ENCODE measurements at regions not wholly inside any gene's neighbourhood (a gene's known extent, or its start where the extent isn't known, plus 50 kb on each side); places are given as distances from the start of the nearest gene placed in this dataset.

GRCh38 chr20:62583424-62583920, 58.8 kb upstream of the SLCO4A1 start:
- peaks cover 9% of the 10 kb centered on the region for H3K4me1 ChIP-seq (ENCODE audit: control insufficient read depth, insufficient read depth, low read length)
- peaks cover 64% of the 10 kb centered on the region; the same call in 1 of the 2 replicates for H3K27me3 ChIP-seq (ENCODE audit: control insufficient read depth, insufficient read depth, low read length)
- H3K9ac ChIP-seq (ENCODE audit: low read length) = no peak overlapping the region

GRCh38 chr20:62584671-62585460, 57.4 kb upstream of the SLCO4A1 start:
- Histone ChIP-seq H3K27ac (ENCODE audit: low read depth, low read length) (no peak overlapping the region), H3K9ac (ENCODE audit: low read length) (no peak overlapping the region), H3K4me1 (ENCODE audit: control insufficient read depth, insufficient read depth, low read length) (peaks cover 9% of the 10 kb centered on the region), H3K9me3 (ENCODE audit: control insufficient read depth, insufficient read depth, low read depth, low read length) (no peaks in the 10 kb centered on the region), H3K36me3 (ENCODE audit: control insufficient read depth, insufficient read depth, low read length) (no peaks in the 10 kb centered on the region), H3K27me3 (ENCODE audit: control insufficient read depth, insufficient read depth, low read length) (peaks cover 50% of the 10 kb centered on the region; the same call in 1 of the 2 replicates), H3K4me3 (ENCODE audit: low read depth, low read length) (no peak overlapping the region)

More at GRCh38 chr20:62583424-62583920, 58.8 kb upstream of the SLCO4A1 start:
- Histone ChIP-seq H3K36me3 (ENCODE audit: control insufficient read depth, insufficient read depth, low read length) (no peaks in the 10 kb centered on the region), H3K27ac (ENCODE audit: low read depth, low read length) (no peak overlapping the region), H3K4me3 (ENCODE audit: low read depth, low read length) (no peak overlapping the region), H3K9me3 (ENCODE audit: control insufficient read depth, insufficient read depth, low read depth, low read length) (no peaks in the 10 kb centered on the region)

GRCh38 chr20:62585461-62585970, 56.8 kb upstream of the SLCO4A1 start:
- peaks cover 44% of the 10 kb centered on the region; the same call in 1 of the 2 replicates for H3K27me3 ChIP-seq (ENCODE audit: control insufficient read depth, insufficient read depth, low read length)
- no peaks in the 10 kb centered on the region for H3K36me3 ChIP-seq (ENCODE audit: control insufficient read depth, insufficient read depth, low read length)
- no peak overlapping the region for H3K9ac ChIP-seq (ENCODE audit: low read length)
- H3K4me3 ChIP-seq (ENCODE audit: low read depth, low read length) = no peak overlapping the region
- H3K27ac ChIP-seq (ENCODE audit: low read depth, low read length) = no peak overlapping the region
- H3K9me3 ChIP-seq (ENCODE audit: control insufficient read depth, insufficient read depth, low read depth, low read length) = no peaks in the 10 kb centered on the region
- peaks cover 9% of the 10 kb centered on the region for H3K4me1 ChIP-seq (ENCODE audit: control insufficient read depth, insufficient read depth, low read length)

GRCh38 chr20:62586799-62587198, 55.5 kb upstream of the SLCO4A1 start:
- H3K27ac ChIP-seq (ENCODE audit: low read depth, low read length) = no peak overlapping the region
- no peak overlapping the region for H3K4me3 ChIP-seq (ENCODE audit: low read depth, low read length)
- H3K9ac ChIP-seq (ENCODE audit: low read length) = no peak overlapping the region
- H3K9me3 ChIP-seq (ENCODE audit: control insufficient read depth, insufficient read depth, low read depth, low read length) = no peaks in the 10 kb centered on the region
- H3K27me3 ChIP-seq (ENCODE audit: control insufficient read depth, insufficient read depth, low read length) = peaks cover 34% of the 10 kb centered on the region; the same call in 1 of the 2 replicates
- H3K4me1 ChIP-seq (ENCODE audit: control insufficient read depth, insufficient read depth, low read length) = peaks cover 6% of the 10 kb centered on the region
- no peaks in the 10 kb centered on the region for H3K36me3 ChIP-seq (ENCODE audit: control insufficient read depth, insufficient read depth, low read length)

- H3K4me3 ChIP-seq (ENCODE audit: low read depth, low read length) = no peak overlapping the region
Measured at GRCh38 chr20:62587757-62588402, 54.4 kb upstream of the SLCO4A1 start.

GRCh38 chr20:62588458-62589149, 53.7 kb upstream of the SLCO4A1 start:
- Histone ChIP-seq H3K36me3 (ENCODE audit: control insufficient read depth, insufficient read depth, low read length) (no peaks in the 10 kb centered on the region), H3K4me1 (ENCODE audit: control insufficient read depth, insufficient read depth, low read length) (no peaks in the 10 kb centered on the region; the same call in 1 of the 2 replicates), H3K9me3 (ENCODE audit: control insufficient read depth, insufficient read depth, low read depth, low read length) (no peaks in the 10 kb centered on the region), H3K27me3 (ENCODE audit: control insufficient read depth, insufficient read depth, low read length) (peaks cover 19% of the 10 kb centered on the region; the same call in 1 of the 2 replicates), H3K4me3 (ENCODE audit: low read depth, low read length) (no peak overlapping the region), H3K27ac (ENCODE audit: low read depth, low read length) (no peak overlapping the region), H3K9ac (ENCODE audit: low read length) (no peak overlapping the region)

More at GRCh38 chr20:62587757-62588402, 54.4 kb upstream of the SLCO4A1 start:
- H3K27ac ChIP-seq (ENCODE audit: low read depth, low read length) = no peak overlapping the region
- H3K27me3 ChIP-seq (ENCODE audit: control insufficient read depth, insufficient read depth, low read length) = peaks cover 25% of the 10 kb centered on the region; the same call in 1 of the 2 replicates
- H3K36me3 ChIP-seq (ENCODE audit: control insufficient read depth, insufficient read depth, low read length) = no peaks in the 10 kb centered on the region
- H3K9ac ChIP-seq (ENCODE audit: low read length) = no peak overlapping the region
- H3K9me3 ChIP-seq (ENCODE audit: control insufficient read depth, insufficient read depth, low read depth, low read length) = no peaks in the 10 kb centered on the region
- no peaks in the 10 kb centered on the region; the same call in 1 of the 2 replicates for H3K4me1 ChIP-seq (ENCODE audit: control insufficient read depth, insufficient read depth, low read length)

- Histone ChIP-seq H3K4me1 (ENCODE audit: control insufficient read depth, insufficient read depth, low read length) (no peaks in the 10 kb centered on the region; the same call in 1 of the 2 replicates), H3K36me3 (ENCODE audit: control insufficient read depth, insufficient read depth, low read length) (no peaks in the 10 kb centered on the region), H3K4me3 (ENCODE audit: low read depth, low read length) (no peak overlapping the region), H3K9me3 (ENCODE audit: control insufficient read depth, insufficient read depth, low read depth, low read length) (no peaks in the 10 kb centered on the region), H3K9ac (ENCODE audit: low read length) (no peak overlapping the region), H3K27me3 (ENCODE audit: control insufficient read depth, insufficient read depth, low read length) (peaks cover 18% of the 10 kb centered on the region; the same call in 1 of the 2 replicates), H3K27ac (ENCODE audit: low read depth, low read length) (no peak overlapping the region)
Measured at GRCh38 chr20:62589150-62589498, 53.2 kb upstream of the SLCO4A1 start.

- Histone ChIP-seq H3K9ac (ENCODE audit: low read length) (no peak overlapping the region), H3K36me3 (ENCODE audit: control insufficient read depth, insufficient read depth, low read length) (no peaks in the 10 kb centered on the region), H3K27ac (ENCODE audit: low read depth, low read length) (no peak overlapping the region), H3K27me3 (ENCODE audit: control insufficient read depth, insufficient read depth, low read length) (peaks cover 16% of the 10 kb centered on the region; the same call in 1 of the 2 replicates), H3K9me3 (ENCODE audit: control insufficient read depth, insufficient read depth, low read depth, low read length) (no peaks in the 10 kb centered on the region), H3K4me1 (ENCODE audit: control insufficient read depth, insufficient read depth, low read length) (no peaks in the 10 kb centered on the region; the same call in 1 of the 2 replicates), H3K4me3 (ENCODE audit: low read depth, low read length) (no peak overlapping the region)
Measured at GRCh38 chr20:62589720-62590119, 52.6 kb upstream of the SLCO4A1 start.

- no peaks in the 10 kb centered on the region; the same call in 1 of the 2 replicates for H3K4me1 ChIP-seq (ENCODE audit: control insufficient read depth, insufficient read depth, low read length)
- H3K9ac ChIP-seq (ENCODE audit: low read length) = no peak overlapping the region
- H3K4me3 ChIP-seq (ENCODE audit: low read depth, low read length) = no peak overlapping the region
- H3K36me3 ChIP-seq (ENCODE audit: control insufficient read depth, insufficient read depth, low read length) = no peaks in the 10 kb centered on the region
- no peak overlapping the region for H3K27ac ChIP-seq (ENCODE audit: low read depth, low read length)
- peaks cover 15% of the 10 kb centered on the region; the same call in 1 of the 2 replicates for H3K27me3 ChIP-seq (ENCODE audit: control insufficient read depth, insufficient read depth, low read length)
- H3K9me3 ChIP-seq (ENCODE audit: control insufficient read depth, insufficient read depth, low read depth, low read length) = no peaks in the 10 kb centered on the region
Measured at GRCh38 chr20:62590309-62591121, 51.8 kb upstream of the SLCO4A1 start.

GRCh38 chr20:62591122-62591468, 51.2 kb upstream of the SLCO4A1 start:
- no peaks in the 10 kb centered on the region; the same call in 1 of the 2 replicates for H3K4me1 ChIP-seq (ENCODE audit: control insufficient read depth, insufficient read depth, low read length)
- no peaks in the 10 kb centered on the region for H3K36me3 ChIP-seq (ENCODE audit: control insufficient read depth, insufficient read depth, low read length)
- H3K9me3 ChIP-seq (ENCODE audit: control insufficient read depth, insufficient read depth, low read depth, low read length) = no peaks in the 10 kb centered on the region
- H3K27me3 ChIP-seq (ENCODE audit: control insufficient read depth, insufficient read depth, low read length) = peaks cover 15% of the 10 kb centered on the region; the same call in 1 of the 2 replicates
- no peak overlapping the region for H3K9ac ChIP-seq (ENCODE audit: low read length)
- H3K4me3 ChIP-seq (ENCODE audit: low read depth, low read length) = no peak overlapping the region
- no peak overlapping the region for H3K27ac ChIP-seq (ENCODE audit: low read depth, low read length)
